Breast epithelium (tissue), 3 donors: ENCODE measurements at regions not wholly inside any gene's neighbourhood (a gene's known extent, or its start where the extent isn't known, plus 50 kb on each side); places are given as distances from the start of the nearest gene placed in this dataset.

ENCODE experiments used
- POLR2A ChIP-seq: fragments of 450-650 bp; IDR thresholded peaks from one replicate; pipeline ENCODE4 v1.6.1; 2016; ENCODE audit warnings: antibody characterized with exemption, mild to moderate bottlenecking, moderate library complexity
- POLR2AphosphoS5 ChIP-seq, 3 donors: sonication (generic); formaldehyde crosslinking; IDR thresholded peaks; one replicate each; pipeline ENCODE4 v1.6.1; 2017; ENCODE audit warnings: antibody characterized with exemption in 3 of 3
- TF ChIP-seq, protein P1 (sequence below), 3 donors: fragments of 450-650 bp; IDR thresholded peaks; one replicate each; pipeline ENCODE4 v1.5.1; 2016 to 2017; ENCODE audit warnings: antibody characterized with exemption in 3 of 3, mild to moderate bottlenecking in 3 of 3, moderate library complexity in 3 of 3

DNA sequence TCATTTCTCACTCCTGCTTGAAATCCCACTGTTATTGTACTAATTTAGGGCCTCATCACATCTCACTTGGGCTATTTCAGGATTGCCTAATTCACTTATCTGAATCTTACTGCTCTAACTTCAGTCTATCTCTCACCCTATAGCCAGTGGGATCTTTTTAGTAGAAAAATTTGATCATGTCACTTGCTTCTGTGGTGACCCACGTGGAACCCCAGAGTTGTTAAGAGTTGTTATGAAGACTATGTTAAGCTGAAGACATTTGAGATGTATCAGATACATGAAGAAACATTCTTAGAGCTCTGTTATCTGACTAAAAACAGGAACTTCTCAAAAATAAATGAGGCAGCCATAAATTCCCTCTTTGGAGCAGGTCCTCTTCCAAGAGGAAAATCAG, 1375.6 kb upstream of the TENM4 start:
- TF ChIP-seq, protein P1, sequence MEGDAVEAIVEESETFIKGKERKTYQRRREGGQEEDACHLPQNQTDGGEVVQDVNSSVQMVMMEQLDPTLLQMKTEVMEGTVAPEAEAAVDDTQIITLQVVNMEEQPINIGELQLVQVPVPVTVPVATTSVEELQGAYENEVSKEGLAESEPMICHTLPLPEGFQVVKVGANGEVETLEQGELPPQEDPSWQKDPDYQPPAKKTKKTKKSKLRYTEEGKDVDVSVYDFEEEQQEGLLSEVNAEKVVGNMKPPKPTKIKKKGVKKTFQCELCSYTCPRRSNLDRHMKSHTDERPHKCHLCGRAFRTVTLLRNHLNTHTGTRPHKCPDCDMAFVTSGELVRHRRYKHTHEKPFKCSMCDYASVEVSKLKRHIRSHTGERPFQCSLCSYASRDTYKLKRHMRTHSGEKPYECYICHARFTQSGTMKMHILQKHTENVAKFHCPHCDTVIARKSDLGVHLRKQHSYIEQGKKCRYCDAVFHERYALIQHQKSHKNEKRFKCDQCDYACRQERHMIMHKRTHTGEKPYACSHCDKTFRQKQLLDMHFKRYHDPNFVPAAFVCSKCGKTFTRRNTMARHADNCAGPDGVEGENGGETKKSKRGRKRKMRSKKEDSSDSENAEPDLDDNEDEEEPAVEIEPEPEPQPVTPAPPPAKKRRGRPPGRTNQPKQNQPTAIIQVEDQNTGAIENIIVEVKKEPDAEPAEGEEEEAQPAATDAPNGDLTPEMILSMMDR (IDR thresholded peaks at IDR 0.05) = no peak
- TF ChIP-seq POLR2AphosphoS5 (IDR thresholded peaks at IDR 0.05) (no peak), POLR2A (no peak)
